ENCODE measurements at regions not wholly inside any gene's neighbourhood (a gene's known extent, or its start where the extent isn't known, plus 50 kb on each side); places are given as distances from the start of the nearest gene placed in this dataset.

GRCh38 chr12:105910030-105910429 lies 228.7 kb downstream of the NUAK1 start:
- DNase-seq (ENCODE audit: low read depth in 4 of 4, low spot score in 3 of 4) = no peak

- no peak for DNase-seq (ENCODE audit: low read depth in 4 of 4, low spot score in 3 of 4)
Observed at GRCh38 chr12:105911966-105912365, 226.8 kb downstream of the NUAK1 start.

DNA sequence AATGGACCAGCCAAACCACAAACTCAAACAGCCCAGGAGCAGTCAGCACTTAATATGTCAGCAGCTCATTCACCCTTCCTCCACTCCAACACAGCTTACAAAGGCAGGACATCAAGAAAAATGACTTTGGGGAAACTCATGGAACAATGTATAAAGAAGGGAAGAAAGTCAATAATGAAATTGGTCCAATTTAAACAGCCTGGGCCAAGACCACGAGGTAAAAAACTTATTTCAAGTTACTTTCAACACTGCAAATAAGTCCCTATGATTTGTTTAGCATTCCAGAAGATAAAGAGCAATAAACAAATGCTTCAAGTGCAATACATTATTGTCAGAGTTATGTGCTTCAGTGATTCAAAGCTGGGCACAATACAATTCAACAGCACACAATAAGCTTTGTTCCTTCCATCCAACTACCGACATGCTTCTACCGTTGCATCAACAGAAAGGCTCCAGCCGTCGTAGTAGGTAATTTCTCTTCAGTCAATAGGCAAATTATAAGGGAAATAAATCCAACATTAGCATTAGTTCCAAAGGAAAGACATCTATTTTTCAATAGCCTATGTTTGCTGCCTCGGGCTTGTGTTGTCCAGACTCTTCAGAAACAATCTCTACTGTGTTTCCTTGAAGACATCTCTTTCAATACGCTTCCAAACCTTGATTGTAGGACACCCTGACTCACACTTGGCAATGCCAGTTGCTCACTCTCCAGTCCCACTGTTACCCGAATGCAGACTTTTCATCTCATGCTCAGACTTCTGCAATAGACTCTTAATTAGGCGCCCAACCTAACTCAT lies 225.7 kb downstream of the NUAK1 start:
- no peak for DNase-seq (ENCODE audit: low read depth in 4 of 4, low spot score in 3 of 4)

GRCh38 chr12:105915997-105916759 lies 222.6 kb downstream of the NUAK1 start:
- no peak for DNase-seq (ENCODE audit: low read depth in 4 of 4, low spot score in 3 of 4)

- DNase-seq (ENCODE audit: low read depth in 4 of 4, low spot score in 3 of 4) = no peak
Observed at GRCh38 chr12:105916760-105917039, 222.1 kb downstream of the NUAK1 start.

DNA sequence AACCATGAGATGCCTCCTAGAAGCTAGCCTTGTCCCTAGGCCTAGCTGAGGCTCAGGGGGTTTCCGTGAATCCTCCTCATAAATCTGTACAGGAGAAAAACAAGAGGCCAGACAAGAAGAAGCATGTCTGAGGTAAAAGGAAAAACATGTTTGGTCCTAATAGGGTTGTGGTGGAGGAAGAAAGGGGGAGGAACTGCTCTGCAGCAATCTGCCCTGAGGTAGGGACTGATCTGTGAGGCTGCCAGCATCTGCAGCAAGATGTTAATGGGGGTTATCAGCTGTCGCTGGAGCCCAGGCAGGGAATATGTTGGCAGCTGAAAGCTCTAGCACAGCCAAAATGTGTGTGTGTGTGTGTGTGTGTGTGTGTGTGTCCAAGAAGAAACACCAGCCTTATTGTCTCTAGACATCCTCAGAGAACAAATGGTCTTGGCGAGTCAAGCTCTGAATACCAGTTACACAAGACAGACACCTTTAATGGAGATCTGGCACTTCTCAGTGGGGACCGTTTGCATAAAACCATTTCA lies 218.5 kb downstream of the NUAK1 start:
- DNase-seq (ENCODE audit: low read depth in 4 of 4, low spot score in 3 of 4) = no peak

GRCh38 chr12:105921055-105921454 lies 217.7 kb downstream of the NUAK1 start:
- DNase-seq (ENCODE audit: low read depth in 4 of 4, low spot score in 3 of 4) = no peak

DNA sequence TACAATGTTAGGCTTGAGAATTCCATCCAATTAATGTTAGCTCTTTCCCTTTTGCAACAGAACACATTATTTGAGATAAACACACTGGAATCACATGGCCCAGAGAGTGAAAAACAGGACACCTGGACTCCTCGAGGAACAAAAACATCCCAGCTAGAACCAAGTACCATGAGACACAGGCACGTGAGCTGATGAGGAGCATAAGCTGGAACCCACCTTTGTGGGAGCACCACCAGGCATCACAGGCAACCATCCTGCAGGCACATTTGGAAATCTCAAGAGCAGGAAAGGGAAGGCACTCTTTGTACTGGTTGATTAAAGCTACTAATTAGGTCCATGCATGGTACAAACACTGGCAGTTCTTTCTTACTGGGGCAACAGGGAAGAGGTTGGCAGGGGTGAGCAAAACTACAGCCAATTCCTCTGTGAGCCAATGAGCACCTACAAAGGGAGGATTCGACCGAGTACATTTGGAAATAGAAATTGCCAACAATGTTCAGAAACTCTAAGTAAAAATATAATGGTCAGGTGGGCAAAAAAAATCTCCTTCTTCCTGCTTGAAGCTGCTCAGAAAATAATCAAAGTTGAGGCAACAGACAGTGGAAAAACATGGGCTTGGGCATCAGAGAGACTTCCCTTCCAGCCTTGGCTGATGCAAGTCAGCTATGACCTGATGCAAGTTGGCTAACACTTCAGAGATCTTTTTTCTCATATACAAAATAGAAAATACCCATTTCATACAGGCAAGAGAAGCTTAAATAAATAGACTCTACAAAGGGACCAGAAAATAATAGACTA lies 216.7 kb downstream of the NUAK1 start:
- no peak for DNase-seq (ENCODE audit: low read depth in 4 of 4, low spot score in 3 of 4)

DNA sequence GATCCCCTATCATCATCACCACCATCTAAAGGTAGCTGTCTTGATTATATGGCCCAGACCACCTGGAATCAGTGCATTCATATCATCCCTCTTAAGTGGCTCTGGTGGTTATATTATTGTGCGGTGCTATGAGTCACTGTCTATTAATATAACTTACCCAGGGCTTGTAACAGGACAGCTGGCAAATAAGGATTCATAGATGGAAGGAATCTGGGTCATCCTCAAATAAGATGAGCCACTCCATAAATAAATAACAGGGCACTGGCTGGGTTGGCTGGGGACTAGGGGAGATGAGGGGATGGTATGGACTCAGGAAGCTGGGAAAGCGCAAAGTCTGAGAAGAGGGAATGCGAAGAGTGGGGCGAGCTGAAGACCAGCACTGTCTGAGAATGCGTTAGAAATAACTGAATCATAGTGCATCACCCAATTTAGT lies 216.1 kb downstream of the NUAK1 start:
- DNase-seq (ENCODE audit: low read depth in 4 of 4, low spot score in 3 of 4) = no peak

- no peak for DNase-seq (ENCODE audit: low read depth in 4 of 4, low spot score in 3 of 4)
Observed at GRCh38 chr12:105924526-105925208, 214.1 kb downstream of the NUAK1 start.

- DNase-seq (ENCODE audit: low read depth in 4 of 4, low spot score in 3 of 4) = no peak
Observed at GRCh38 chr12:105927564-105927963, 211.2 kb downstream of the NUAK1 start.

DNA sequence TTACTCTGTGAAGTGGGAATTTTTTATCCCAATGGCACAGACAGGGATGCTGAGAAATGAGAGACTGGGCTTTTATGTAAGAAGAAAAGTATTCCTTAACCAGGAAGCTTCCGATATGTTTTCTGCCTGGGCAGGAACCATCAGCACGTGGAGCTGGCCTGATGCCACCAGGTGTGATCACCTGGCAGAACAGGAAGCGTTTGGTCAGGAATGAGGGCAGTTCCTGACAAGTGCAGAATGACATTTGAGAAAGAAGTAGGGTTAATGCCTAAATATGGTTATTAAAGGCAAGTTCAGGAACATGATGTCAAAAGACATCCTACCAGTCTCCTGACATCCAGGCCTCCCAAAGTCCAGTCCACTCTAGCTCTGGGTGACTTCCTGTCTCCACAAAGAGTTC lies 210.3 kb downstream of the NUAK1 start:
- DNase-seq (ENCODE audit: low read depth in 4 of 4, low spot score in 3 of 4) = no peak

GRCh38 chr12:105929192-105929591 lies 209.6 kb downstream of the NUAK1 start:
- no peak for DNase-seq (ENCODE audit: low read depth in 4 of 4, low spot score in 3 of 4)

GRCh38 chr12:105930557-105931503 lies 207.9 kb downstream of the NUAK1 start:
- no peak for DNase-seq (ENCODE audit: low read depth in 4 of 4, low spot score in 3 of 4)

- no peak for DNase-seq (ENCODE audit: low read depth in 4 of 4, low spot score in 3 of 4)
Observed at GRCh38 chr12:105931762-105932570, 206.8 kb downstream of the NUAK1 start.

GRCh38 chr12:105933671-105934665 lies 204.8 kb downstream of the NUAK1 start:
- DNase-seq (ENCODE audit: low read depth in 4 of 4, low spot score in 3 of 4) = no peak

- DNase-seq (ENCODE audit: low read depth in 4 of 4, low spot score in 3 of 4) = no peak
Observed at GRCh38 chr12:105935106-105935505, 203.6 kb downstream of the NUAK1 start.
